Stimulated activated CD8-positive, alpha-beta memory T cell treated with anti-CD3 and anti-CD28 coated beads, Interleukin-12 subunit alpha, Interleukin-12 subunit beta, amount 100 ng/mL, for 1 hour (primary cell): ENCODE measurements at regions not wholly inside any gene's neighbourhood (a gene's known extent, or its start where the extent isn't known, plus 50 kb on each side); places are given as distances from the start of the nearest gene placed in this dataset.

Experiments used
- DNase-seq: peaks from one replicate; pipeline ENCODE4 v3.0.0-alpha.2; 2020; ENCODE audit warnings: low read depth

DNA sequence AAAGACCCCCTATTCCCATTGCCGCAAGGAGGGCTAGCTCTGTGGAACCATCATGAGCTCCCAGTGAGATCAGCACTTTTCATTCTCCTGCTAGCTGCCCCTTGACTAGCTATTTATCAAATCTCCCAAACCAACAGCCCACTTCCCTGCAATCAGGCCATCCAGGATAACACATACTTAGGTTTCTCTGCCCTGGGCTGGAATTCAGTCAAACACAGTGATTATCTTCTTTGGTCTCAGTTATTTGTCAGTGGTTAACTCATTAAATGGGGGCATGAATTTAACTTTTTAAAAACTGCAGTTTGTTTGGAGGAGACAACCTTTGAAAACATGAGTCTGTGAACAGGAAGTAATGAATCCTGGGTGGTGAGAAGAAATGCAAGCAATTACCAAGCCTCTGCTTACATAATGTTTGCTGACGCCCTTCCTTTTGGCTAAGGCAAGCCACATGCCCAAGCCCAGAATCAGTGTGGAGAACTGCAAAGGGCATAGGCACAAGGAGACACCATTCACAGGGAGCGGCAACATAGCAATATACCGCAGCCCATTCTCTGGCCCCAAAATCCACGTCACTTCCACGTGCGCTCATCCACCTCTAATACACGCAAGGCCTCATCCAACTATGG is 275.0 kb downstream of the DRD1 start:
- no peak for DNase-seq

DNA sequence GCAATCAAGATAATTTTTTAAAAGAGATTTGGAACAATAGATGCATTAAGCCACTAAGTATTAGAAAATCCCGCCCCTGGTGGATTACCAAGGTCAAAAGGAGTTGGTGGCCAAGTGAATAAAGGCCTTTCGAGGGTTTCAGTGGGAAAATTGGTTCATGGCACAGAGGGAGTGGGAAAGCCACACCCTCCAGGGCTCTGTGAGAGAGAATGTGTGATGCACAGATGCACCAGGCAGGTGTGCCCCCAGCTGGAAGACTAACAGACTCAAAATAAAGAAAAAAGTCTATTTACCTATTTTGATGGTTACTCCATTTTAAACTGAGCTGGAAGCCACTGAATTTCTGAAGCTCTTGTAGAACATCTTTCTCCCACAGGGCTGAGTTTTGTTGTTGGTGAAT is 278.0 kb downstream of the DRD1 start:
- no peak for DNase-seq

DNA sequence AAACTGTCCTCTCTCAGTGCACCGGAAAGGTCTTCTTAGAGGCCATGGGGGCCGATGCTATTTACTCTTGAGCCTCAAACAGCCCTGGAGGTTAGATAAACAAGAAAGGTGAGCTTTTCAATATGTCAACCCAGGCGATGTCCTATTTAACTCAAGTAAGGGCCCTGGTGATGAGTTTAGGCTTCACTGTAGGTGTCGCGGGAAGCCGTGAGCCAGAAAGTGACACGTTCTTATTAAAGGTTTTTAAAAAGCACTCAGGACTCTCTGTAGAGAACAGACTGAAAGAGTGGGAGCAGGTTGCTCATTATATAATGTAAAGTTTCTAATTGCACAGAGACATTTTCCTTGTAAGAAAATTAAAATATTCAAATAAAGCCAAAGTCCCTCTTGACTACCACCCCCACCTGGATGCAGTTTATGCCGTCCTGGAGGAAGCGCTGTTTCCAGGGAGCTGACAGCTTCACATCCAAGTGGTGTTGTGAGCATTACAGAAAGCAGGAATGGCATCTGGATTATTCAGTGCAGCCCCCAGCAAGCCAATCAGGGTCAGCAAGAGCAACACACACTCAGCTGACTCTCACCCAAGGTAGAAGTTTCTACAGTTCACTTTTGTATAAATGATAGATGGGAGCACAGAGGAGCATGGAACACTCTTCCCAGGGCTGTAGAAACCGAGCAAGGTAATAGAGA is 280.3 kb downstream of the DRD1 start:
- DNase-seq, result no peak

- no peak for DNase-seq
Observed at GRCh38 chr5:175162036-175162435, 281.9 kb downstream of the DRD1 start.

DNA sequence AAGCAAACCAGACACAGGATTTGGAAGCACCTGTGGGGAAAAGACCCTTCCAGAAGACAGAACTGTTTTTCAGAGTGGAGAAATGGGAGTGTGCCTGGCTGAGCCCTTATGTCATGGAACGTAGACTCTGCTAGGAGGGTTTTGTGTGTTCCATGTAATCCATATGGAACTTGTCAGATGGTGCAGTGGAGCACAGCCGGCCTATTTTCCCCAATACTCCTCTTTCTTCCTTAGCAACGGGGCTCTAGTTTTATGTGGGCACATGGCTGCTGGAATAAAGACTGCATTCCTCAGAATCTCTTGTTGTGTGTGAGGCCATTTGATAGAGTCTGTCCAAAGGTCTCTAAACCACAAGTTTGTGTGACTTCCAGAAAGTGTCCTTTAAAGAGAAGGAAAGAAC is 284.0 kb downstream of the DRD1 start:
- no peak for DNase-seq

DNA sequence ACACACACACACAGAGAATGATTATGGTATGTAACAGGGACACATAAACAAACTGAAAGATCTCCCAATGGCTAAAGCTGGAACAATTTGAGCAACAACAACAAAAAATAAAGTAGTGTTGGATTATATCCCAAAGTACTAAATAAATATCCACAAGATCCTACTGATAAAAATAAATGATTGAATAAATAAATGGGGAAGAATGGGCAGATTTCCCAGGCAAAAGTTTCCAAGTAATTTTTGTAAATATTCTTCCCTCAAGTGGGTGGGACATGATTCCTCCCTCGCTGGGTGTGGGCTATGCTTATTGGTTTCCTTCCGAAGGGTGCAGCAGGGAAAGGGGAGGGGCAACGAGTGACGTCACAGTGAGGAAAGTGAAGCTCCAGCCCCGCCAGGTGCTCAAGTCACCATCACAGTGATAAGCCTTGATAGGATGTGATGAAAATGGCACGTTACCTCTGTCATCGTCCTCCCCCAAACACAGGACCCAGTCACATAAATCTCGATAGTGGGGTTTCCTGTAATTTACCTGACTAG is 295.3 kb downstream of the DRD1 start:
- no peak for DNase-seq

DNA sequence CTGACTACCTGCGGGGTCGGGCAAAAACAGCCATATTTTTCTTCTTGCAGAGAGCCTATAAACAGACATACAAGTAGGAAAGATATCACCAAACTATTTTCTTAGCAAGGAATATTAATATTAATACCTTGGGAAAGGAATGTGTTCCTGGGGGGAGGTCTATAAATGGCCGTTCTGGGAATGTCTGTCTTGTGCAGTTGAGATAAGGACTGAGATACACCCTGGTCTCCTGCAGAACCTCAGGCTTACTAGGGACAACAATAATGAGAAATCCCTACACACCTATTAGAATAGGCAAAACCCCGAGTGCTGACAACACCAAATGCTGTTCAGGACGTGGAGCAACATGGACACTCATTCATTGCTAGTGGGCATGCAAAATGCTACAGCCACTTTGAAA is 297.2 kb downstream of the DRD1 start:
- DNase-seq, result no peak

DNA sequence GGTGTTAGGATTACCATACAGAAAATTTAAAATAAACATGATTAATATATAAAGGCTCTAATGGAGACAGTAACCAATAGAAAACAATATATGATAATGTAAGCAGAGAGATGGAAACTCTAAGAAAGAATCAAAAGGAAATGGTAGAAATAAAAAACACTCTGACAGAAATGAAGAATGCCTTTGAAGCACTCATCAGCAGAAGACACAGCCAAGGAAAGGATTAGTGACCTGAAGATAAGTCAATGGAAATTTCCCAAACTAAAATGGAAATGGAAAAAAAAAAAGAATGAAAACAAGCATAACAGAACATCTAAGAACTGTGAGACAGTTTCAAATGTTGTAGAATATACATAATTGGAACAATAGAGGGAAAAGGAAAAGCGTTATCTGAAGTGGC is 302.6 kb downstream of the DRD1 start:
- DNase-seq, result no peak

- no peak for DNase-seq
Observed at GRCh38 chr5:175133185-175133584, 310.8 kb downstream of the DRD1 start.

GRCh38 chr5:175131432-175131831 is 312.6 kb downstream of the DRD1 start:
- no peak for DNase-seq

GRCh38 chr5:175129619-175130018 is 314.4 kb downstream of the DRD1 start:
- DNase-seq, result no peak

DNA sequence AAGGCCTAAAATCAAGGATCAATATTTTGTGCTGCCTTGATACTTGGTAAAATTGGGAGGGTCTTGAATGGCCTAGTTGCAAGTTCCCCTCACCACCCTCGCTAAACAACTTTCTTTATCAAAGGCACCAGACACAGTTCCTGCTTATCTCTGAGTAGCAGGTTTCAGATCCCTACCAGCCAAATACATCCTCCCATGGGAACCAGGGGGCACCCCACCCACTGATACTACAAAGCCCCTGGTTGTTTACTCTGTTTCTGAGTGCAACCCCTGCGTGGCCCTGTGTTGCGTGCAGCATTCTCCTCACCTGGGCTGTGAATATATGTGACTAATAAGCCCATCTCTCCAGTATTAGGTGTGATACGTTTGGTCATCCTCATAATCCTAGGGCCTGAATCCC is 314.9 kb downstream of the DRD1 start:
- DNase-seq, result no peak

GRCh38 chr5:175124821-175125220 is 319.2 kb downstream of the DRD1 start:
- no peak for DNase-seq

- DNase-seq, result no peak
Observed at GRCh38 chr5:175124251-175124813, 319.6 kb downstream of the DRD1 start.

- DNase-seq, result no peak
Observed at GRCh38 chr5:175123542-175123941, 320.4 kb downstream of the DRD1 start.

DNA sequence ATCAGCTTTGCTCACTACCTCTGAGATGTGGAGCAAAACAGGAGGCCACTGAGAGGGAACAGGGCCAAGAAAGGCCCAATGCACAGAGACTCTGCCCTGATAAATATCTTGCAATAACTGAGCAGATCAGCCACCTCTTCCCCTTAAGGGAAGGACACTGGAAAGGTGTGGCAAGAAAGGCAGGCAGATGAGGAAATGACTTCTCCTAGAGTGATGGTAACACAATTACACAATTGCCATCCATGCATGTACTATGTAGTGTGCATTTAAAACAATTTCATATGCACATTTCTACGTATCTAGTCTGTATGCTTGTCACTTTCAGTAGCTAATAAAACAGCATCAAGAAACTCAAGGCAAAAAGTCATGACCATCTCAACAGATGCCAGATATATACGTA is 322.5 kb downstream of the DRD1 start:
- no peak for DNase-seq

DNA sequence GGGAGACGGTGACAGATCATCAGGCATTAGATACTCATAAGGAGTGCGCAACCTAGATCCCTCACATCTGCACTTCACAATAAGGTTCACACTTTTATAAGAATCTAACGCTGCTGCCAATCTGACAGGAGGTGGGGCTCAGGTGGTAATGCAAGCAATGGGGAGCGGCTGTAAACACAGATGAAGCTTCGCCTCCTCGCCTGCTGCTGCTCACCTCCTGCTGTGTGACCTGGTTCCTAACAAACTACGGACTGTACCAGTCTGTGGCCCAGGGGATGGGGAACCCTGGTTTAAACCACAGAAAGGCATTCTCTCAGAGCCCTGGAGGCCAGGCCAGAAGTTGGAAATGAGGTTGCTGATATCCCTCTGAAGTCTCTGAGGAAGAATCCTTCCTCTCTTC is 323.6 kb downstream of the DRD1 start:
- no peak for DNase-seq

- DNase-seq, result no peak
Observed at GRCh38 chr5:175118700-175119309, 325.2 kb downstream of the DRD1 start.

DNA sequence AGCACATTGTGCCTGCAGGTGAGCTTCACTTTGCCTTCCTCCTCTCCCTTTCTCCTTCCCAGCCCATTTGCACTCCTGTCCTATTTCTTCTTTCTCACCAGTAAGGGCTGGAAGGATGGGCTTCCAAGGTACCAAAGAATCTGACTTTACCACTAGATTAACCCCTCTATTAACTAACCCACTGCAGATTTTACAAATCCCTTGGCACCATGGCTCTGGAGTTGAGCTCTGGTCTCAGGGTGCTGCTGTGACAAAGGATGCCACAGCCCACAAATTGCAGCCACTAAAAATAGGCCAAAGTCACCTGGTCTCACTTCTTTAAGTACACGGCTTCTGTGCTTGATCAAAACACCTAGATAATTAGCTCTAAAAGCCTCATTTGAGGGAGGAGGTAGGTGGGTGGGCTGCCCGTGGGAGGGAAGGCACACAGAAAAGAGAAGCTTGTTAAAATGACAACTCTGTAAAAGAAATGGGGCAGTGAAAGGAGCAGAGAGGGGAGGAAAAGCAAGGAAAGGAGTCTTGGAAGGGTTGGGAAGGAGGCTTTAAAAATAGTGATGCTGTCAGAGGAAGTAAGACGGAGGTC is 327.4 kb downstream of the DRD1 start:
- DNase-seq, result no peak

GRCh38 chr5:175115831-175116230 is 328.2 kb downstream of the DRD1 start:
- no peak for DNase-seq

DNA sequence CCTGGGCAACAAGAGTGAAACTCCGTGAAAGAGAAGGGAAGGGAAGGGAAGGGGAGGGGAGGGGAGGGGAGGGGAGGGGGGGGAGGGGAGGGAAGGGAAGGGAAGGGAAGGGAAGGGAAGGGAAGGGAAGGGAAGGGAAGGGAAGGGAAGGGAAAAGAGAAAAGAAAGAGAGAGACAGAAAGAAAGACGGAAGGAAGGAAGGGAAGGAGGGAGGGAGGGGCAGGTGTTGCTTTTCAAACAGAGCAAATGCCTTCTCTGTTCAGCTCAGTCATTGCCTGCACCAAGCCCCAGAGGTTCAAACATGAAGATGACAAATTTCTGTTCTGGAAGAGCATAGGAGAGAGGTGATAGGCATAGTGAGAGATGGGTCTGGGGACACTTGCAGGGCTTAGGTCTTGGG is 330.0 kb downstream of the DRD1 start:
- no peak for DNase-seq

GRCh38 chr5:175109058-175109755 is 334.8 kb downstream of the DRD1 start:
- DNase-seq, result no peak
